Memory B cell (primary cell): ENCODE measurements at regions not wholly inside any gene's neighbourhood (a gene's known extent, or its start where the extent isn't known, plus 50 kb on each side); places are given as distances from the start of the nearest gene placed in this dataset.

Source experiments
- ATAC-seq: fragments of 150-1000 bp; cut with Tn5 transposase; 2 replicates; pipeline ENCODE4 v1.10.0; 2021; ENCODE audit warnings: low read depth, mild to moderate bottlenecking, moderate library complexity
- DNase-seq, 2 donors: peaks; one replicate each; pipeline ENCODE4 v3.0.0; 2022; ENCODE audit warnings: low spot score in 2 of 2
- H3K27ac Mint-ChIP-seq: one replicate; pipeline ENCODE4 v1.8.0; 2022; ENCODE audit warnings: mild to moderate bottlenecking, moderate library complexity, mixed read lengths
- H3K27me3 Mint-ChIP-seq: one replicate; pipeline ENCODE4 v1.8.0; 2022; ENCODE audit warnings: mixed read lengths
- H3K36me3 Mint-ChIP-seq: one replicate; pipeline ENCODE4 v1.8.0; 2022; ENCODE audit warnings: mild to moderate bottlenecking, mixed read lengths
- H3K4me1 Mint-ChIP-seq: one replicate; pipeline ENCODE4 v1.8.0; 2022; ENCODE audit warnings: mixed read lengths
- H3K4me3 Mint-ChIP-seq: one replicate; pipeline ENCODE4 v1.8.0; 2022; ENCODE audit warnings: mild to moderate bottlenecking, moderate library complexity, mixed read lengths
- H3K9me3 Mint-ChIP-seq: one replicate; pipeline ENCODE4 v1.8.0; 2022; ENCODE audit warnings: mixed read lengths

- H3K4me3 Mint-ChIP-seq, result no peak overlapping the region
- no peaks in the 10 kb centered on the region for H3K4me1 Mint-ChIP-seq
- peaks cover 3% of the 10 kb centered on the region for H3K27me3 Mint-ChIP-seq
- H3K9me3 Mint-ChIP-seq, result no peaks in the 10 kb centered on the region
- no peak for DNase-seq
- no peak for ATAC-seq
- no peaks in the 10 kb centered on the region for H3K36me3 Mint-ChIP-seq
- H3K27ac Mint-ChIP-seq, result no peak overlapping the region
Measured at GRCh38 chr16:87070657-87071056, 246.5 kb downstream of the C16orf95 start.

GRCh38 chr16:87072101-87072500 lies 245.1 kb downstream of the C16orf95 start:
- H3K9me3 Mint-ChIP-seq, result no peaks in the 10 kb centered on the region
- ATAC-seq (no peak), DNase-seq (no peak)
- H3K4me1 Mint-ChIP-seq, result no peaks in the 10 kb centered on the region
- no peaks in the 10 kb centered on the region for H3K36me3 Mint-ChIP-seq
- no peak overlapping the region for H3K4me3 Mint-ChIP-seq
- H3K27me3 Mint-ChIP-seq, result peaks cover 3% of the 10 kb centered on the region
- no peak overlapping the region for H3K27ac Mint-ChIP-seq

- H3K9me3 Mint-ChIP-seq, result peaks cover 8% of the 10 kb centered on the region
- peaks cover 4% of the 10 kb centered on the region for H3K27me3 Mint-ChIP-seq
- no peaks in the 10 kb centered on the region for H3K36me3 Mint-ChIP-seq
- peak overlapping the region; percentile 87 for H3K27ac Mint-ChIP-seq
- H3K4me1 Mint-ChIP-seq, result peaks cover 2% of the 10 kb centered on the region
- peak overlapping the region; percentile 76 for H3K4me3 Mint-ChIP-seq
- DNase-seq (peak in 1 of 2 donors; percentile 24), ATAC-seq (peak; percentile 92)
Measured at GRCh38 chr16:87074641-87075318, 242.4 kb downstream of the C16orf95 start.

- Mint-ChIP-seq H3K4me1 (peaks cover 2% of the 10 kb centered on the region), H3K27me3 (peaks cover 2% of the 10 kb centered on the region)
Measured at GRCh38 chr16:87075319-87075860, 241.8 kb downstream of the C16orf95 start.

GRCh38 chr16:87076331-87076949 lies 240.8 kb downstream of the C16orf95 start:
- DNase-seq, result no peak
- no peak for ATAC-seq
- H3K27ac Mint-ChIP-seq, result no peak overlapping the region
- peaks cover 3% of the 10 kb centered on the region for H3K36me3 Mint-ChIP-seq
- H3K9me3 Mint-ChIP-seq, result peaks cover 15% of the 10 kb centered on the region
- peaks cover 2% of the 10 kb centered on the region for H3K4me1 Mint-ChIP-seq
- H3K27me3 Mint-ChIP-seq, result peaks cover 2% of the 10 kb centered on the region
- no peak overlapping the region for H3K4me3 Mint-ChIP-seq

More at GRCh38 chr16:87075319-87075860, 241.8 kb downstream of the C16orf95 start:
- ATAC-seq (no peak), DNase-seq (no peak)
- peak overlapping the region; percentile 87 for H3K27ac Mint-ChIP-seq
- H3K4me3 Mint-ChIP-seq, result peak overlapping the region; percentile 76
- H3K36me3 Mint-ChIP-seq, result no peaks in the 10 kb centered on the region
- peaks cover 10% of the 10 kb centered on the region for H3K9me3 Mint-ChIP-seq

GRCh38 chr16:87076950-87077749 lies 240.0 kb downstream of the C16orf95 start:
- ATAC-seq, result no peak
- DNase-seq, result peak; percentile 12 to 27
- Mint-ChIP-seq H3K27ac (no peak overlapping the region), H3K4me1 (peaks cover 2% of the 10 kb centered on the region), H3K9me3 (peaks cover 16% of the 10 kb centered on the region), H3K36me3 (peaks cover 4% of the 10 kb centered on the region), H3K4me3 (no peak overlapping the region), H3K27me3 (peaks cover 2% of the 10 kb centered on the region)

- ATAC-seq, result no peak
- Mint-ChIP-seq H3K27ac (no peak overlapping the region), H3K36me3 (peaks cover 4% of the 10 kb centered on the region), H3K4me1 (peaks cover 2% of the 10 kb centered on the region), H3K27me3 (peaks cover 2% of the 10 kb centered on the region), H3K4me3 (no peak overlapping the region), H3K9me3 (peaks cover 18% of the 10 kb centered on the region)
- DNase-seq, result no peak
Measured at GRCh38 chr16:87077750-87078127, 239.5 kb downstream of the C16orf95 start.

- H3K36me3 Mint-ChIP-seq, result peaks cover 4% of the 10 kb centered on the region
- H3K9me3 Mint-ChIP-seq, result peaks cover 20% of the 10 kb centered on the region
- ATAC-seq, result no peak
- peaks cover 2% of the 10 kb centered on the region for H3K4me1 Mint-ChIP-seq
- DNase-seq, result no peak
- no peak overlapping the region for H3K27ac Mint-ChIP-seq
- peaks cover 2% of the 10 kb centered on the region for H3K27me3 Mint-ChIP-seq
- no peak overlapping the region for H3K4me3 Mint-ChIP-seq
Measured at GRCh38 chr16:87080571-87081167, 236.5 kb downstream of the C16orf95 start.

GRCh38 chr16:87085441-87085840 lies 231.8 kb downstream of the C16orf95 start:
- DNase-seq, result no peak
- H3K4me3 Mint-ChIP-seq, result no peak overlapping the region
- no peaks in the 10 kb centered on the region for H3K4me1 Mint-ChIP-seq
- peaks cover 4% of the 10 kb centered on the region for H3K36me3 Mint-ChIP-seq
- H3K27me3 Mint-ChIP-seq, result no peaks in the 10 kb centered on the region
- H3K27ac Mint-ChIP-seq, result no peak overlapping the region
- no peak for ATAC-seq
- H3K9me3 Mint-ChIP-seq, result peaks cover 9% of the 10 kb centered on the region

- DNase-seq, result no peak
- Mint-ChIP-seq H3K4me1 (no peaks in the 10 kb centered on the region), H3K4me3 (no peak overlapping the region), H3K9me3 (peaks cover 6% of the 10 kb centered on the region), H3K36me3 (peaks cover 2% of the 10 kb centered on the region), H3K27ac (no peak overlapping the region), H3K27me3 (no peaks in the 10 kb centered on the region)
- no peak for ATAC-seq
Measured at GRCh38 chr16:87086156-87086555, 231.0 kb downstream of the C16orf95 start.

GRCh38 chr16:87086575-87086974 lies 230.6 kb downstream of the C16orf95 start:
- peaks cover 4% of the 10 kb centered on the region for H3K9me3 Mint-ChIP-seq
- ATAC-seq, result no peak

GRCh38 chr16:87092958-87093357 lies 224.2 kb downstream of the C16orf95 start:
- Mint-ChIP-seq H3K9me3 (no peaks in the 10 kb centered on the region), H3K27ac (no peak overlapping the region), H3K27me3 (peaks cover 1% of the 10 kb centered on the region), H3K4me3 (no peak overlapping the region), H3K4me1 (no peaks in the 10 kb centered on the region), H3K36me3 (no peaks in the 10 kb centered on the region)
- no peak for ATAC-seq
- DNase-seq, result no peak

More at GRCh38 chr16:87086575-87086974, 230.6 kb downstream of the C16orf95 start:
- Mint-ChIP-seq H3K4me3 (no peak overlapping the region), H3K4me1 (no peaks in the 10 kb centered on the region), H3K27me3 (no peaks in the 10 kb centered on the region), H3K36me3 (peaks cover under 1% of the 10 kb centered on the region), H3K27ac (no peak overlapping the region)
- no peak for DNase-seq

- Mint-ChIP-seq H3K4me3 (no peak overlapping the region), H3K27ac (no peak overlapping the region), H3K9me3 (no peaks in the 10 kb centered on the region), H3K27me3 (peaks cover 3% of the 10 kb centered on the region), H3K4me1 (no peaks in the 10 kb centered on the region), H3K36me3 (no peaks in the 10 kb centered on the region)
- DNase-seq (no peak), ATAC-seq (no peak)
Measured at GRCh38 chr16:87093804-87094555, 223.2 kb downstream of the C16orf95 start.
